GM18519 (cell line): ENCODE measurements at regions not wholly inside any gene's neighbourhood (a gene's known extent, or its start where the extent isn't known, plus 50 kb on each side); places are given as distances from the start of the nearest gene placed in this dataset.
"Not testable (repeated sequence)": the region's sequence is repeated elsewhere in the genome, so short reads cannot be mapped to it uniquely, and the experiment has no call there.

Experiments
- ATAC-seq: cut with Tn5 transposase; IDR thresholded peaks from one replicate; pipeline ENCODE4 v1.9.1; 2021; ENCODE audit warnings: mild to moderate bottlenecking, moderate library complexity; ENCODE audit not compliant: unreplicated experiment, low FRiP score

DNA sequence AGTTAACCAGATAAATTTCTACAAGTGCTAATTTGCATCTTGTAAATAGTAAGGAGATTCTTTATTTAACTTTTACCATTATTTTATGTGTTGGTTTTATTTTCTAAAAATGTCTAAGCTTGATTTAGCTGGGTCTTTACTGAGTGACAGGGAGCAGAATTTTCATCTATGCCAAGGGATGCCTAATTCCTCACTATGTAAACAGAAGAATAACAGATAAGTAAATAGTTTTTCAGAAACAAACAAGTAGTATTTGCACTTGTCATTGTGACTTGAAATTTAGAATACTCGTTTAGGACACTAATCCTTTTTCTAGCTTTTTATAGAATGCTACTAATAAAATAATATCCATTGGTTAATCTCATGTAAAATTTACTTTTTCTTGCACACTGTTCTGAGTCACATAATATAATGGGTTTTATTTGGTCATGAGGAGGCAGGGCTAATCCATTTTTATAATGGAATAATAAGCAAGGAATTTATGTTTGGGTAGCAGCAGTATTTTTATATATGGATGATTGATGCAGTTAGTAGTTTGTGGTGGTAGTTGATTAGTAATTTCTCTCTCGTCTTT lies 746.5 kb downstream of the SLC6A15 start:
- ATAC-seq: no peak

DNA sequence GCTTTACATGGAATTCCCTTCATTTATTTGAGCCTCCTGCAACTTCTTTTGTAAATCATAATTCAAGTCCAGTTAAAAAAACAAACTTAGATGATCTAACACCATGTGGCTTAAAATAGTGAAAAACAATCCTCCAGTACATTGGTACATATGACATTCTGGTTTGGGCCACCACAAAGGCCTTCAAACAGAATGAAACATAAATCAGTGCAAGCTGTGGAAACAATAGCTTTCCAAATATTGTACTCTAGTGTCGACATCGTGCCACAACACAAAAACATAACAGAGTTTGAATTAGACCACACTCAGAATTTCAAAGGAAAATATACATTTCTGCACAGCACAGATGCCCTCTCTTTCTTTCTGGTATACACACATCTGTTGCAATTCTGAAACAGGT lies 751.3 kb downstream of the SLC6A15 start:
- no peak for ATAC-seq

DNA sequence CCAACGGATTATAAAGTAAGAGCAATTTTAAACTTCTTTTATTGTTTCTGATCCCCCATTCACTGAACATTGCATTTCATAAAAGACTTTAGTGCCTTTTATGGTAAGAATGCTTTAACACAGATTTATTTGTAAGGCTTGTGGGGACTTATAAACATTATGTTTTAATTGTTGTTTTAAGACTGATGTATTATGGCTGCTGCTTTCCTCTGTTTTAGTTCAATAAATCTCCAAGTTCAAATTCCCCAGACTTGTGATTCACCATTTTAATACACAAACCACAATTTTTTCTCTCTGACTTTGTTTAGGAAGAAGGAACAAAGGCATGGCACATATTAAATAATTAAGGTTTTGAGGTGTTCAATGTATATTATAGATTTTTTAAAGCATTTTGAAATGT lies 753.3 kb downstream of the SLC6A15 start:
- ATAC-seq: no peak

DNA sequence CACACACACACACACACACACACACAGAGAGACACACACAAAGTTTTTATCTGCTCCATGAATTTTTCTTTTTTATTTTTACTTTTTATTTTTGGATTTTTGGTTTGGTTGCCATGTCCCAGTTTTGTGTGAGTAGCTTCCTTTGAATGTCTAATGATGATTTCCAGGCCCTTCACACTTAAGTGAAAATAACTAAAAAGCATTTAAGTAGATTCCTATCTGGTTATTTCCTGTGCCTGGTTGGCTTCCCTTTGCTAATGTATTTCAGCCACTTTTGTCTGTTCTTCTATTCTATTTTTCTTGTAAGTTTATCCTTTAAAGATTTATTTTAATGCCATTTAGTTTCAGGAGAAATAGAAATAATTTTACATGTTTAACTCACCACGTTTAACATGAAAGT lies 755.4 kb downstream of the SLC6A15 start:
- no peak for ATAC-seq

DNA sequence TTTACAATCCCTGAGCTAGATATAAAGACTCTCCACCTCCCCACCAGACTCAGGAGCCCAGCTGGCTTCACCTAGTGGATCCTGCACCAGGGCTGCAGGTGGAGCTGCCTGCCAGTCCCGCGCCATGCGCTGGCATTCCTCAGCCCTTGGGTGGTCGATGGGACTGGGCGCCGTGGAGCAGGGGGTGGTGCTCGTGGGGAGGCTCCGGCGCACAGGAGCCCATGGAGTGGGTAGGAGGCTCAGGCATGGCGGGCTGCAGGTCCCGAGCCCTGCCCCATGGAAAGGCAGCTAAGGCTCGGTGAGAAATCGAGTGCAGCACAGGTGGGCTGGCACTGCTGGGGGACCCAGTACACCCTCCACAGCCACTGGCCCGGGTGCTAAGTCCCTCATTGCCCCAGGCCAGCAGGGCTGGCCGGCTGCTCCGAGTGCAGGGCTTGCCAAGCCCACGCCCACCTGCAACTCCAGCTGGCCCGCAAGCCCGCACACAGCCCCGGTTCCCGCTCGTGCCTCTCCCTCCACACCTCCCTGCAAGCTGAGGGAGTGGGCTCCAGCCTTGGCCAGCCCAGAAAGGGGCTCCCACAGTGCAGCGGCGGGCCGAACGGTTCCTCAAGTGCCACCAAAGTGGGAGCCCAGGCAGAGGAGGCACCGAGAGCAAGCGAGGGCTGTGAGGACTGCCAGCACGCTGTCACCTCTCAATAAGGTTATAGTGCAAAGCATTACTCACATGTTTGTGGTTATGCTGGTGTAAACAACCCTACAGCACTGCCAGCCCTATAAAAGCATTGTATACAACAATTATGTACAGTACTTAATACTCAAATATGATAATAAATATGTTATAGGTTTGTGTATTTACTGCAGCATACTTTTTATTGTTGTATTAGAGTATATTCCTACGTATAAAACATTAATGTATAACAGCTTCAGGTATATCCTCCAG lies 757.3 kb downstream of the SLC6A15 start:
- not testable (repeated sequence) for ATAC-seq

DNA sequence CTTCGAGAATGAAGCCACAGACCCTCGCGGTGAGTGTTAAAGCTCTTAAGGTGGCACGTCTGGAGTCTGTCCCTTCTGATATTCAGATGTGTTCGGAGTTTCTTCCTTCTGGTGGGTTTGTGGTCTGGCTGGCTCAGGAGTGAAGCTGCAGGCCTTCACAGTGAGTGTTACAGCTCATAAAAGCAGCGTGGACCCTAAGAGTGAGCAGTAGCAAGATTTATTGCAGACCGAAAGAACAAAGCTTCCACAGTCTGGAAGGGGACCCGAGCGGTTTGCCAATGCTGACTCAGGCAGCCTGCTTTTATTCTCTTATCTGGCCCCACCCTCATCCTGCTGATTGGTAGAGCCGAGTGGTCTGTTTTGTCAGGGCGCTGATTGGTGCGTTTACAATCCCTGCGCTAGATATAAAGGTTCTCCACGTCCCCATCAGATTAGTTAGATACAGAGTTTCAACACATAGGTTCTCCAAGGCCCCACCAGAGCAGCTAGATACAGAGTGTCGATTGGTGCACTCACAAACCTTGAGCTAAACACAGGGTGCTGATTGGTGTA lies 758.1 kb downstream of the SLC6A15 start:
- not testable (repeated sequence) for ATAC-seq

DNA sequence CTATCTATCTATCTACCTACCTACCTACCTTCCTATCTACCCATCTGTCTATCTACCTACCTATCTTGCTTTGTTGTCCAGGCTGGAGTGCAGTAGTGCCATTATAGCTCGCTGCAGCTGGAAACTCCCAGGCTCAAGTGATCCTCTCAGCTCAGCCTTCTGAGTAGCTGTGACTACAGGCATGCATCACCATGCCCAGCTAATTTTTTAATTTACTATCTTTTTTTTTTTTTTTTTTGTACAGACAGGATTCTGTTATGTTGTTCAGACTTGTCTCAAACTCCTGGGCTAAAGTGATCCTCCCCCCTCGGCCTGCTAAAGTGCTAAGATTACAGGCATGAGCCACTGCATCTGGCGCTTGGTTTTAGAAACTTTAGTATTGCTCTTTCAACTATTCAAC lies 762.4 kb downstream of the SLC6A15 start:
- ATAC-seq: no peak

DNA sequence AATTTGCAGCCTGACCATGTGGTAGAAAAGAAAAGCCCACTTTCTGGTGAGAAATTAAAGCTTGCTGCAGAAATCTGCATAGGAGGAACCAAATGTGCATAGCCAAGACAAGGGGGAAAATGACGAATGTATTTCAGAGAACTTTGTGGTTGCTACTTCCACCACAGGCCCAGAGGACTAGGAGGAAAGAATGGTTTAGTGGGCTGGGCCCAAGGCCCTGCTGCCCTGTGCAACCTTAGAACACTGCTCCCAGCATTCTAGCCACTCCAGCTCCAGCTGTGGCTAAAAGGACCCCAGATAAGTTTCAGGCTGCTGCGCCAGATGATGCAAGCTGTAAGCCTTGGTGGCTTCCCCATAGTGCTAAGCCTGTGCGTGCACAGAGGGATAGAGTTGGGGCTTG lies 764.3 kb downstream of the SLC6A15 start:
- ATAC-seq: no peak

DNA sequence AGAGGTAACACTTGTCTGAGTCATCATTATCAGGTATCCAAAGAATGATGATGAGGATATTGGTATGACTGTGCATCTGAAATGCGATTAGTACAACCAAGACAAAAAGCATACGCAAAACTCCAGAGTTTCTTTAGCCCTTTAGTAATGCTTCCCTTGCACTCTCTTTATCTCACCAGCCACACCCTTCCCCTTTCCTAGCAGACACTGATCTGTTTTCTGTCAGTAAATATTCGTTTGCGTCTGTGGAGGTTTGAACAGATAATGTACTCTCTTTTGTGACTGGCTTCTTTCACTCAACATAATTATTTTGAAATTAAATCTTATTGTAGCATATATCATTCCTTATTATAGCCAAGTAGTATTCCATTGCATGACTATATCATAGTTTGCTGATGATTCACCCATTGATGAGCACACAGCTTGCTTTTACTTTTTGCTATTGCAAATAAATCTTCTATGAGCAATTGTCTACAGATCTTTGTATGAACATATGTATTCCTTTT lies 775.7 kb downstream of the SLC6A15 start:
- ATAC-seq: no peak

DNA sequence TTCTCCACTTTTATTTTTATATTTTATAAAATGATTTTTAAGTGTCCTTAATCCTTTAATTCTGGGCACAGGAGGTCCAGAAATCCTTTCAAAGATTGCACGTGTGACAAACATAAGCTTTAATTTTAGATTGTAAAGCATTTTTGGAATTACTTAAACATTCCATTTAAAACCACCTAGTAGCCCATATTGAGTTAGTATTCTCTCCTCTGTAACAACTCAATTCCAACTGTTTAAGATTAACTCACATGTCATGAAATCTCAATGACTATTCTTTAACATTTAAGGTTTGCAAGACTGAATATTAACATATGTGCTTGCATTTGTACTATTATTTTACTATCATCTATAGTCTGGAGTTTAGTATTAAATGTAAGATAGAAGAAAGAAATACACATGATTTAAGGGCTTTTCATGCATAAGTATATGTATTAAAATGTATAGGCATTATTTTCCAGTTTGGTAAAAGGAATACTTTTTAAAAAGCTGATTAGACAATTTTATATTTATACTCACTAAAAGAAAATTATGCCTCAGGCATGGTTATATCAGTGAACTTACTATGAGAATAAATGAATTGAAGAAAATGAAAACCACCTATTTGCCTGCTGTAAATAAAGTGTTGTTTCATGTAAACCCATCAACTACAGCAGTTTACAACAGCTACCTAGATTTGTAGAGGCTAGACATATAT lies 776.9 kb downstream of the SLC6A15 start:
- ATAC-seq: no peak

DNA sequence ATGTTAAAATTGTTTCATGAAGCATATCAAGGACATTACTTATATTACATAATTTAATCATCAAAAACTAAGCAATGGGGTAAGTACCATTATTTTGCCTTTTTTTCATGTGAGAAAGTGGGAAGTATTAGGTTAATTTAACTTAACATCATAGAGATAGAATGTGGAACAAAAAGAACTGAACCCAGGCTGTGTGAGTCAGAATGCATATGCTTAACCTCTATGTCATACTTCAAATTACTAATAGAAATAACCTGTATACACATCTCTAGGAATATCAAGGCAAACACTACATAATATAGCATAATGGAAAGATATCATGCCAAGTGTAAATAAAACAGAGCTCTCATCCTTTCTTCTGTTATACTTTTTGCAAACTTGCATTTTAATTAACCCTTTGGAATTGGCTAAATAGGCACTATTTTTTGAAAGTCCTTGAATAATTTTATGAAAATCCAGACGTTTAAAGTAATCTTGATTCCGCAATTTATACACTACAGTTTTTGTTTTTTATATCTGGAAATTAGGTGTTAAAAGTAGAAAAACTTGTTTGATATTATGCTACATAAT lies 777.7 kb downstream of the SLC6A15 start:
- ATAC-seq: no peak

DNA sequence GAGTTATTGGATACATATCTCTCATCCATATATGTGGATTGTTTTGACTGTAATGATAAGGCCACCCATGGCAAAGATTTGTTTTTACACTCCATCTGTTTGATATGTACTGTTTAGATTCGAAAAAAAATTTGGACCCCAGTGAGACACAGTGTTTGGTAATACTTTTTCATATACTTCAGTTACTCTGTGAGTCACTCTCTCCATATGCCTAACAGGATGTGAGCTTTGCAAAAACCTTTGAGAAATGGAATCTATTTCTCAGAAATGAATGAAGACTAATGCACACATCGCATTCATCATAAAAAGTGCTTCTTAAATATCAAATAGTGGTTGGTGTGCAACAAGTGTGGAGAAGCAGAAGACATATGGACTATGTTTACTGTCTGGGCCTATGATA lies 781.5 kb downstream of the SLC6A15 start:
- ATAC-seq: no peak

DNA sequence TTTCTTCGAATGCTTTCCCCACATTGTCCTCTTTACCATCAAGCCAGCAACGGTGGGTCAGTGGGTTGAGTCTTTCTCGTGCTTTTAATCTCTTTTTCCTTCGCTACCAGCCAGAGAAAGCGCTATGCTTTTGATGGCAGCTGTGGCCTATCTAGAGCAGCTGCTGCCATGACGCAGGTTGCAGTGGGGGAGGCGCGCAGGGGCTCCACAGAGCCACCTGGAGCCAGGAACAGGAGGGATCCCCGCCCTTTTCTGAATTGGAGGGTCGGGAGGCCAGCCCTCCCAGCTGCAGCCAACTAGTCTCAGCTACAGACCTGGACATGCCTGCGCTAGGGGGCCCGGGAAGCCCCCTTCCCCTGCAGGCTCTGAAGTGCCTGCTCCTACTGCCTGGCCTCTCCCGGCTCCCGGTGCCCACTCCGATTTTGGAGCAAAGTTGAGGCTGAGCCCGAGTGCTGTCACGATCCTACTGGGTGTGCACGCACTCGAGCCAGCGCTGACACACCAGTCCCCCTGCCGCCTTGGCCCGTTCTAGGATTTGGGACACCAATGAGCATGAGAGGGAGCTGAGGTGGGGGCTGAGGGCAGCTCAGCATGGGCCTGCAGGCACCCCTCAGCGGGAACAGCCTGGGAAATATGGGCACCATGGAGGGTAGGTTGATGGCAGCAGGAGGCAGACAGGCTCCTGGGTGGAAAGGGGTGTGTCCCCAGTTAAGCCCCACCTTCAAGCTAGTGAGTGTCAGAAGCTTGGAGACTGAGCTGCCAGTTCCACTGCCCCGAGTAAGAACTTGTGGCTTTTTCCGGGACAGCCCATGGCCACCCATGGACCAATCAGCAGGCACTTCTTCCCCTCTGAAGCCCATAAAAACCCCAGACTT lies 784.2 kb downstream of the SLC6A15 start:
- ATAC-seq: no peak

DNA sequence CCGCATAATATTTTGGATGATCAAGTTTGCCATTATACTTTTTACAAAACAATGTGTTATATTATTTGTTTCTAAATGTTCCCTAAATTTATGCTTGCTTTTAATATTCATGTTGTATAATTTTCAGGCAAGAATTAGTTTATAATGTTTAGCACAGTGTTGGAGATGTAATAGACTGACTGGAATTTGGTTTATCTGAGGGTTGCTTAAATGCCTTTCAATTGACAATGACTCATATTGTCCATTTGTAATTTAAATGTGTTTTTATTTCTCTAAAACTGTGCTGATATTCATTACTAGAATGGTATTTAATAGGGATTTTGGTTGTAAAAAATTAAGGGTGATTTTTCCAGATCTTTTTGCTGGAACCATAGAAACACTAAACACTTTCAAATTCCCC lies 788.4 kb downstream of the SLC6A15 start:
- ATAC-seq: no peak

DNA sequence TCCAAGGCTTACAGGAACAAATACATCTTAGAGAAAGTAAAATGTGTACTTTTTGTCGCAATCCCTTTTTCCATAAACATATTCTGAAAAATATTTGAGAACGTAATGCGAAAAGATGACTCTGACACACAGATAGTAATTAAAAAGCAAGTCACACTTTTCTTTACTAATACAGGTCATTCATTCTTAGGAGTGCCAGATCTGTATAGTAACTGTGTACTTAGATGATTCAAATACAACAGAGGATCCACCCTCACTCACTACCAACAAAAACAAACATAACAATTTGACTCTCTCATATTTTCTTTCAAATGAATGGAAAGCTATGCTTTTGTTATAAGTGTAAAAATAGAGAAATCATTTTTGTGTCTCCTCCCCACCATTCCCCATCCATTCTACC lies 795.4 kb downstream of the SLC6A15 start:
- no peak for ATAC-seq

DNA sequence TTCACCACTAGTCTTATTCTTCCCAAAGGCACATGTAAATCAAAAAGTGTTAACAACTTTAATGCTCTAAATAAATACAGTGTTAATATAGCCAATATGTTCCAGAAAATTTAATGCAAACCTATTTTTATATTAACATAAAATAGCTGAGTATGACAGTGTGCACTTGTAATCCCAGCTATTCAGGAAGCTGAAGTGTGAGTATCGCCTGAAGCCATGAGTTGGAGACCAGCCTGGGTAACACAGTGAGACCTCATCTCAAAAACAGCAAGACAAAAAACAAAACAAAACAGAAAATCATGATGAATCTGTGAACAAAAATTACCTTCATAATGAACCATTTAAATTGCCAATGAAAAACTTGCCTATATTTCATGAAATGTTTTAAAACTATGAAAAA lies 798.9 kb downstream of the SLC6A15 start:
- no peak for ATAC-seq

DNA sequence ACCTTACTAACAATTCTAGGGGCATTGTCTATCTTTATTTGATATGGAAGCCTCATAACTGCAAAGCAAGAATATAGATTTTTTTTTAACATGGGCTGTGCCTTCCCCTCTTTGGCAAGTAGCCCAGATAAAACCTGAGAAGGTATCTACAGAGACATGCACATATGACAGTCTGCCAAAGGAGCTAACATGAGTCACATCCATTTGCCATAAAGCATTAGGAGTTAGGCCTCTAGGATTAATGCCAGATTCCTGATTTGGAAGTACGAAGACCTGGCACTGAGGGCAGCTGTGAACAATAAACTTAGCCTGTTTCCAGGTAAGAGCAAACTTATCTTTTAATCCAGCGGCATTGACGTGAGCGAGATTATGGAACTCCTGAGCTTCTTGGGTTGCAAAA lies 808.7 kb downstream of the SLC6A15 start:
- not testable (repeated sequence) for ATAC-seq

DNA sequence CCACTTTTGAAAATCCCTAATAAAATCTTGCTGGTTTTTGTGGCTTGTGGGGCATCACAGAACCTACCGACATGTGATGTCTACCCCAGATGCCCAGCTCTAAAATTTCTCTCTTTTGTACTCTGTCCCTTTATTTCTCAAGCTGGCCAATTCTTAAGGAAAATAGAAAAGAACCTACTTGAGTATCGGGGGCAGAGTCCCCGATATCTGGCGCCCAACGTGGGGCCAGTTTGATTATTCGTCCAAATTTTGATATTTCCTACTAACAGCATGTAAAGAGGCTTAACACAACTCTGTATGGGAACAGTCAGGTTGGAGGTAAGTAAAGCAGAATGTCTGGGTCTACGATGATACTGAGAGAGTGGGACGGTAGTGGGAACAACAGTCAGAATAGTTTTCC lies 810.6 kb downstream of the SLC6A15 start:
- ATAC-seq: not testable (repeated sequence)

DNA sequence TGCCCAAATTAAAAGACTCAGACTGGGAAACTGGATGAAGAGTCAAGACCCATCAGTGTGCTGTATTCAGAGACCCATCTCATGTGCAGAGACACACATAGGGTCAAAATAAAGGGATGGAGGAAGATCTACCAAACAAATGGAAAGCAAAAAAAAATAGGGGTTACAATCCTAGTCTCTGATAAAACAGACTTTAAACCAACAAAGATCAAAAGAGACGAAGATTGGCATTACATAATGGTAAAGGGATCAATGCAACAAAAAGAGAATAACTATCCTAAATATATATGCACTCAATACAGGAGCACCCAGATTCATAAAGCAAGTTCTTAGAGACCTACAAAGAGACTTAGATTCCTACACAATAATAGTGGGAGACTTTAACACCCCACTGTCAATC lies 813.0 kb downstream of the SLC6A15 start:
- not testable (repeated sequence) for ATAC-seq

DNA sequence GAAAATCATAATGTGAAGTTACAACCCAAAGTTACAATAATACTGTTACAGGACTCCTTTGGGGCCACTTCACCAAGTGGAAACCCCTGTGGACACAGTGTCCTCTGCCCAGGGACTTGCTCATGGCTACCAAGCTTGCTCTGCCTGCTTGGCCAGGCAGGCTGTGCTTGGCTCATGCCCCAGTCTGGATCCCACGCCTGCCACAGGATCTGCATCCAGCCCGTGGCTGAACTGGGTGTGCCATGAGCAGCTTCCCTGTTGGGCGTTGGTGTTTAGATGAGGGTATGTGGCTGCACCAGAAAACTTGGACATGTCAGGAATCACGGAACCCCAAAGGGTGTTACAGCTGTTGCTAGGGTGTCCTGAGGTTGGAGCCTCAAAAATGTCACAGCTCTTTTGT lies 820.9 kb downstream of the SLC6A15 start:
- no peak for ATAC-seq
